Ramos (cell line): ENCODE measurements at regions not wholly inside any gene's neighbourhood (a gene's known extent, or its start where the extent isn't known, plus 50 kb on each side); places are given as distances from the start of the nearest gene placed in this dataset.

Experiments
- in situ Hi-C: fragments of 300-500 bp; cut with MboI; formaldehyde crosslinking; loops from one replicate; pipeline ENCODE4 v1.14.3; 2022; ENCODE audit warnings: low sequenced_read_pairs; ENCODE audit not compliant: unreplicated experiment

GRCh38 chr5:54668096-54668495 is 150.5 kb downstream of the SNX18 start:
- in situ Hi-C loops, result no loop called here

- in situ Hi-C loops, result no loop called here
Observed at GRCh38 chr5:54667136-54667535, 149.6 kb downstream of the SNX18 start.

- in situ Hi-C loops, result no loop called here
Observed at GRCh38 chr5:54663866-54664265, 146.3 kb downstream of the SNX18 start.

GRCh38 chr5:54661111-54661510 is 143.6 kb downstream of the SNX18 start:
- in situ Hi-C loops, result no loop called here

GRCh38 chr5:54659700-54660131 is 142.2 kb downstream of the SNX18 start:
- in situ Hi-C loops, result no loop called here

- in situ Hi-C loops, result no loop called here
Observed at GRCh38 chr5:54658010-54658409, 140.5 kb downstream of the SNX18 start.

GRCh38 chr5:54656261-54656728 is 138.7 kb downstream of the SNX18 start:
- in situ Hi-C loops, result no loop called here

GRCh38 chr5:54655761-54656160 is 138.2 kb downstream of the SNX18 start:
- in situ Hi-C loops, result no loop called here

- in situ Hi-C loops, result no loop called here
Observed at GRCh38 chr5:54655266-54655665, 137.7 kb downstream of the SNX18 start.

GRCh38 chr5:54653956-54654614 is 136.5 kb downstream of the SNX18 start:
- in situ Hi-C loops, result no loop called here

GRCh38 chr5:54651482-54652076 is 134.0 kb downstream of the SNX18 start:
- in situ Hi-C loops, result no loop called here

GRCh38 chr5:54649041-54649504 is 131.5 kb downstream of the SNX18 start:
- in situ Hi-C loops, result no loop called here

- in situ Hi-C loops, result no loop called here
Observed at GRCh38 chr5:54646356-54647101, 129.0 kb downstream of the SNX18 start.

GRCh38 chr5:54645882-54646355 is 128.4 kb downstream of the SNX18 start:
- in situ Hi-C loops, result no loop called here

GRCh38 chr5:54644226-54644625 is 126.7 kb downstream of the SNX18 start:
- in situ Hi-C loops, result no loop called here

GRCh38 chr5:54643685-54644106 is 126.1 kb downstream of the SNX18 start:
- in situ Hi-C loops, result no loop called here

GRCh38 chr5:54639621-54640020 is 122.1 kb downstream of the SNX18 start:
- in situ Hi-C loops, result no loop called here

- in situ Hi-C loops, result no loop called here
Observed at GRCh38 chr5:54638106-54638505, 120.5 kb downstream of the SNX18 start.

- in situ Hi-C loops, result no loop called here
Observed at GRCh38 chr5:54637654-54638053, 120.1 kb downstream of the SNX18 start.

- in situ Hi-C loops, result no loop called here
Observed at GRCh38 chr5:54634089-54634488, 116.5 kb downstream of the SNX18 start.

GRCh38 chr5:54632131-54632701 is 114.7 kb downstream of the SNX18 start:
- in situ Hi-C loops, result no loop called here
